Ascending aorta (tissue), 2 donors: ENCODE measurements at regions not wholly inside any gene's neighbourhood (a gene's known extent, or its start where the extent isn't known, plus 50 kb on each side); places are given as distances from the start of the nearest gene placed in this dataset.
"Not testable (repeated sequence)": the region's sequence is repeated elsewhere in the genome, so short reads cannot be mapped to it uniquely, and the experiment has no call there.

Source experiments
- DNase-seq, 2 donors: peaks; one replicate each; pipeline ENCODE4 v3.0.0-alpha.2; 2019; ENCODE audit warnings: low spot score in 2 of 2
- H3K27ac ChIP-seq, 2 donors: fragments of 200-600 bp; sonication (generic); one replicate each; pipeline ENCODE4 v1.5.1; 2016 to 2017; ENCODE audit warnings: mild to moderate bottlenecking in 1 of 2
- H3K27me3 ChIP-seq: fragments of 200-600 bp; sonication (generic); one replicate; pipeline ENCODE4 v1.5.1; 2017
- H3K36me3 ChIP-seq, 2 donors: fragments of 200-600 bp; sonication (generic); one replicate each; pipeline ENCODE4 v1.5.1; 2016
- H3K4me1 ChIP-seq, 2 donors: fragments of 200-600 bp; sonication (generic); one replicate each; pipeline ENCODE4 v1.5.1; 2016 to 2017; ENCODE audit warnings: mild to moderate bottlenecking in 1 of 2
- H3K4me3 ChIP-seq, 2 donors: fragments of 200-600 bp; sonication (generic); one replicate each; pipeline ENCODE4 v1.5.1; 2016 to 2017; ENCODE audit warnings: mild to moderate bottlenecking in 1 of 2
- H3K9me3 ChIP-seq, 2 donors: fragments of 200-600 bp; sonication (generic); one replicate each; pipeline ENCODE4 v1.5.1; 2016
- intact Hi-C: fragments of 100-400 bp; cut with DNase I; formaldehyde crosslinking; loops from one replicate; pipeline ENCODE4 v1.15.1; 2023
- TF ChIP-seq, protein P1 (sequence below), 3 experiments: fragments of 200-600 bp in 2 of 3; fragments of 450-650 bp in 1 of 3; sonication (generic) in 2 of 3; IDR thresholded peaks; one replicate each; pipeline ENCODE4 v1.5.1; 2016 to 2019; ENCODE audit warnings: antibody characterized with exemption in 3 of 3, mild to moderate bottlenecking in 1 of 3, moderate library complexity in 1 of 3

DNA sequence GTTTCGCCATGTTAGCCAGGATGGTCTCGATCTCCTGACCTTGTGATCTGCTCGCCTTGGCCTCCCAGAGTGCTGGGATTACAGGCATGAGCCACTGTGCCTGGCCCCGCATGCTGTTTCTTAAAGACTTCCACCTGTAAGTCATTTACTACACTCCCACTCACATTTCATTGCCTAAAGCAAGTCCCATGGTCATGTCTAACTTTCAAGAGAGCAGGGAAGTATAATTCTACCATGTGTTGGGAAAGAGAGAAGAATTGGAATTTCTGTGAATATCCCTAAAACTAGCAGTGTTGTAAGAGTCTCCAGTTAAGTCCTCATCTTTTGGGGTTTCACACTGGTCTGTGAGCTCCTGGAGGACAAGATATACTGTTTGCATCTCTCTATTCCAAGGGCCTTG, 139.7 kb downstream of the EMP1 start:
- no peaks in the 10 kb centered on the region for H3K9me3 ChIP-seq
- intact Hi-C loops: no loop called here
- H3K4me3 ChIP-seq: no peak overlapping the region
- H3K27me3 ChIP-seq: no peaks in the 10 kb centered on the region
- H3K36me3 ChIP-seq: no peaks in the 10 kb centered on the region
- no peak for DNase-seq
- H3K27ac ChIP-seq: no peak overlapping the region
- no peaks in the 10 kb centered on the region for H3K4me1 ChIP-seq
- TF ChIP-seq, protein P1, sequence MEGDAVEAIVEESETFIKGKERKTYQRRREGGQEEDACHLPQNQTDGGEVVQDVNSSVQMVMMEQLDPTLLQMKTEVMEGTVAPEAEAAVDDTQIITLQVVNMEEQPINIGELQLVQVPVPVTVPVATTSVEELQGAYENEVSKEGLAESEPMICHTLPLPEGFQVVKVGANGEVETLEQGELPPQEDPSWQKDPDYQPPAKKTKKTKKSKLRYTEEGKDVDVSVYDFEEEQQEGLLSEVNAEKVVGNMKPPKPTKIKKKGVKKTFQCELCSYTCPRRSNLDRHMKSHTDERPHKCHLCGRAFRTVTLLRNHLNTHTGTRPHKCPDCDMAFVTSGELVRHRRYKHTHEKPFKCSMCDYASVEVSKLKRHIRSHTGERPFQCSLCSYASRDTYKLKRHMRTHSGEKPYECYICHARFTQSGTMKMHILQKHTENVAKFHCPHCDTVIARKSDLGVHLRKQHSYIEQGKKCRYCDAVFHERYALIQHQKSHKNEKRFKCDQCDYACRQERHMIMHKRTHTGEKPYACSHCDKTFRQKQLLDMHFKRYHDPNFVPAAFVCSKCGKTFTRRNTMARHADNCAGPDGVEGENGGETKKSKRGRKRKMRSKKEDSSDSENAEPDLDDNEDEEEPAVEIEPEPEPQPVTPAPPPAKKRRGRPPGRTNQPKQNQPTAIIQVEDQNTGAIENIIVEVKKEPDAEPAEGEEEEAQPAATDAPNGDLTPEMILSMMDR (IDR thresholded peaks at IDR 0.05): no peak

DNA sequence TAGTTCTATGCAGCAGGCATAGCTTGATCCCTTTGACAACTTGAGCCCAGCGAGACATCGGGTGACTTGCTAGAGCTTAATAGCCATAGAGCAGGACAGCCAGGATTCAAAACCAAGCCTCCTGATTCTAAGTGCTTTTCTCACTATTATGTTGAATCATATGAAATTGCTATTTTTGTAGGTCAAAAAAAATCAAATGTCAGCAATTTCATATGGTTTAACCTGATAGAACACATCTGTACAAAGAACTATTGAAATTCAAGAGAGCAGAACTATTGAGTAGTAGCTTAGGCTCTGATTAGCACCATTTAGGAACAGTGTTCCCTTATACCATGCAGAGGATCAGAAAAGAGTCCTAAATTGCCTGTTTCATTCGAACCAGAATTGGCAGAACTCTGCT, 132.0 kb downstream of the EMP1 start:
- TF ChIP-seq, protein P1 (IDR thresholded peaks at IDR 0.05): no peak
- Histone ChIP-seq H3K36me3 (no peaks in the 10 kb centered on the region), H3K4me1 (no peaks in the 10 kb centered on the region), H3K4me3 (no peak overlapping the region), H3K27ac (no peak overlapping the region), H3K9me3 (no peaks in the 10 kb centered on the region), H3K27me3 (no peaks in the 10 kb centered on the region)
- DNase-seq: no peak
- intact Hi-C loops: no loop called here

DNA sequence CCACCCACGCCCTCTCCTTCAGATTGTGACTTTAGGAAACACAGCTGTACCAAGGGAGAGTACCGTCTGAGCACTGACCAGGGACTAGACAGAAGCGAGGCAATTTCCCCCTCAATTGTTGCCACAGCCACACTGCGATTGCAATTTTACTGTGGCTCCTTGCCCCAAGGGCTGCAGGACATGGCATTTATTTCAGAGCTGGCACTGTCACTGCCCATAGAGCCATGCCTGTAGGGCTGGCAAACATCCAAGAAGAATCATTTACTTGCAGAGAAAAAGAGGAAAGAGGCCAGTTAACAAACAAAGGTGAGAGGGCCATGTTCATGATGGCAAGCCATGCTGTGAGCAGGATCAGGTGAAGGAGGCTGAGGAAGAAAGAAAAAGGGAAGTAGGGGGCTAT, 129.6 kb downstream of the EMP1 start:
- DNase-seq: no peak
- Histone ChIP-seq H3K27me3 (no peaks in the 10 kb centered on the region), H3K9me3 (no peaks in the 10 kb centered on the region), H3K4me1 (no peaks in the 10 kb centered on the region), H3K4me3 (no peak overlapping the region), H3K36me3 (no peaks in the 10 kb centered on the region), H3K27ac (no peak overlapping the region)
- TF ChIP-seq, protein P1 (IDR thresholded peaks at IDR 0.05): no peak
- intact Hi-C loops: no loop called here

DNA sequence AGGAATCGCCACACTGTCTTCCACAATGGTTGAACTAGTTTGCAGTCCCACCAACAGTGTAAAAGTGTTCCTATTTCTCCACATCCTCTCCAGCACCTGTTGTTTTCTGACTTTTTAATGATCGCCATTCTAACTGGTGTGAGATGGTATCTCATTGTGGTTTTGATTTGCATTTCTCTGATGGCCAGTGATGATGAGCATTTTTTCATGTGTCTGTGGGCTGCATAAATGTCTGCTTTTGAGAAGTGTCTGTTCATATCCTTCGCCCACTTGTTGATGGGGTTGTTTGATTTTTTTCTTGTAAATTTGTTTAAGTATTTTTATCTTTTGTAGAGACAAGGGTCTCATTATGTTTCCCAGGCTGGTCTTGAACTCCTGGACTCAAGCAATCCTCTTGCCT, 128.5 kb downstream of the EMP1 start:
- H3K36me3 ChIP-seq, H3K4me1 ChIP-seq, H3K9me3 ChIP-seq, intact Hi-C loops, H3K27me3 ChIP-seq, DNase-seq, H3K4me3 ChIP-seq, H3K27ac ChIP-seq: not testable (repeated sequence)

DNA sequence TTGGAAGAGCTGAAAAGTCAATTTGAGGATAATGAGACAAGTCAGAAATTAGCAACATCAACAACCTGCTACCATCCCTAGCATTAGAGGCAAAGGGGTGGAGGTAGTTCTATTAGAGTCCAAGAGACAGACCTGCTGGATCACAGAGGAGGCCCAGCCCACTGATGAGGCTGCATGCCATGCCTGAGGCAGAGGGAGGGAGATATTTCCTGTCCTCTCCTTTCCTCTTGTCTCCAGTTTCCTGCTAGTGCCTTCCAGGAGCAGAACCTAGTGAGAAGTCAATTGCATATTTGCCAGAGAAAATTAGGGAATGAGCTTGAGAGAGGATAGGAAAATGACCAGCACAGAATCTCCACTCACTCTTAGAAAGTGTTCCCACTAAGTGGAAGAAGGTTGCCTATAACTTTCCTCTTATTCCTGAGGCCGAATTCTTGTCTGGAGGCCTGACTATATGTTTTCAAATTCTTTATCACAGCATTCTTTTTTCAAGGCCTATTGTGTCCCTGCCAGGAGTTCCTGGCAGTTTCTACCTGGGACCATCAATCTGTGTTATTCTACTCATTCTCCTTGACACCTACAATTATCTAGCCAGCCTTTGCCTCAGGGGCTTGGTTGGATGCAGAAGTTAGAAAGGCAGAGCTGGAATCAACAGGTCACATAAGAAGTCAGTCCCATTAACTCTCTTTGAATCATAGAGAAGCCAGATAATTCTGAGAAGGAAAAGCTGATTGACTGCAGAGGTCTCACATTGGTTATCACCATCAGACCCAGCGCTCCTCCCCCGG, 121.9 kb downstream of the EMP1 start:
- Histone ChIP-seq H3K9me3 (no peaks in the 10 kb centered on the region), H3K27me3 (no peaks in the 10 kb centered on the region), H3K36me3 (no peaks in the 10 kb centered on the region), H3K27ac (no peak overlapping the region), H3K4me1 (no peaks in the 10 kb centered on the region), H3K4me3 (no peak overlapping the region)
- TF ChIP-seq, protein P1 (IDR thresholded peaks at IDR 0.05): no peak
- no peak for DNase-seq
- intact Hi-C loops: no loop called here

DNA sequence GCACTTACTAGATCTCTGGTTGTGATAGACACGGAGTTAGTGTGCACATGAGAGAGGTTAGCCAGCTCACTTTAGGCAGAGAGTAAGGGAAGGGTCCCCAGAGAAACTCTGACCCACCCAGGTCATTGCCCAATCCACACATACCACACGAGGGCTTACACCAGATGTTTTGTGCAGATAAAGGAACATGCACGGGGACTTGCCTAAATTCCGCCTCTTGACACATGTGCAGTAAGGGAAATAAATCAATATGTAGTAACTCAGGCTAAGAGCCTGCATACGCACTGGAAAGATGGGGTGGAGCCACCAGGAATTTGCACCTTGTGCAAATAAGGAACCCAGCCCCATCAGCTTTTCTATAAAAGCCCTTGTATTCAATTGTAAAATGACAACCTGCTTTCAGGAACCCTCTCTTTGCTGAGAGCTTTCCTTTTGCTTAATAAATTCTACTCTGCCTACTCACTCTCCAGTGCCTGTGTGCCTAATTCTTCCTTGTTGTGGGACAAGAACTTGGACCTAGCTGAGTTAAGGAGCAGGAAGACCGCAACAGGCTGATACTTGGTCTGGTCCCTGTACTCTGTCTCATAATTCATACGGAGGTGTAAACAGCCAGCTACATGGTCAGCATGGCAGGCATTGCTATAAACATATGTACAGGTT, 120.2 kb downstream of the EMP1 start:
- intact Hi-C loops: no loop called here
- no peaks in the 10 kb centered on the region for H3K36me3 ChIP-seq
- H3K4me1 ChIP-seq: no peaks in the 10 kb centered on the region
- H3K4me3 ChIP-seq: no peak overlapping the region
- no peak overlapping the region for H3K27ac ChIP-seq
- TF ChIP-seq, protein P1 (IDR thresholded peaks at IDR 0.05): no peak
- no peaks in the 10 kb centered on the region for H3K9me3 ChIP-seq
- H3K27me3 ChIP-seq: no peaks in the 10 kb centered on the region
- DNase-seq: no peak
